NCI-H2081 treated with DMSO at 0.1 percent for 48 hours (cell line): ENCODE measurements at regions not wholly inside any gene's neighbourhood (a gene's known extent, or its start where the extent isn't known, plus 50 kb on each side); places are given as distances from the start of the nearest gene placed in this dataset.
"Not testable (repeated sequence)": the region's sequence is repeated elsewhere in the genome, so short reads cannot be mapped to it uniquely, and the experiment has no call there.

Experiments used
- DNase-seq: peaks from one replicate; lab custom pipeline; 2025; lab: John Stamatoyannopoulos, UW

DNA sequence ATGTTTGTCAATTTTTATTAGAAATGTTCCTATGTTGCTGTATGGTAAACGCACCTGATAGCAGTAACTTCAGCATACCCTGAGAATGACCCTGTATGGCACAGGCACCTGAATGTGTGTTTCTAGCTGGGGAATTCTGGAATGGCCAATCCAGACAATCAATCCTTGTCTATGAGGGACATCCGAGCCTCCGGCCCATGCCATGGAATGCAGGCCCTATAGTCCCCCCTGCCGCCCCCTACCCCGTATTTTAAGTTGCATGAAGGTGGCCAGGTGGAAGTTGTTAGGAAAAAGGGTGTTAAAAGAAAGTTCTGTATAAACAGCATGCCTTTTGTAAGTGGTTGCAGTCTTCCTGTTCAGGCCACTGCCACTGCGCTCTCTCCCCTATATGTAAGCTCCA, 595.9 kb downstream of the DSC3 start:
- DNase-seq, result no peak

DNA sequence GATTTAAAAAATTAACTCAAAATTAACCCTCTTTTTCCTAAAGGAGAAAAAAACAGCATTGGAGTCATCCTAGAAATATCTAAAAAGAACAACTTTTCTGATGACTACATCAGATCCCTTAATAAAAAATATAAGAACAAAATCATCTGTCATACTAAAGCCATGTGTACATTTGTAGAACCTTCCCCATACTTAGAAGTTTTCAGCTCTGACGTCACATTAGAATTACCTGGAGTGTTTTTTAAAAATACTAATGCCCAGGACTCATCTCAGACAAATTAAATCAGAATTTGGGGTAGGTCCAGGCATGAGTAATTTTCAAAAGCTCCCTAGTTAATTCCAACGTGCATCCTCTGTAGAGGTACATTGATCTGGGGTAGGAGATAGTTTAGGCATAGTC, 598.0 kb downstream of the DSC3 start:
- no peak for DNase-seq

DNA sequence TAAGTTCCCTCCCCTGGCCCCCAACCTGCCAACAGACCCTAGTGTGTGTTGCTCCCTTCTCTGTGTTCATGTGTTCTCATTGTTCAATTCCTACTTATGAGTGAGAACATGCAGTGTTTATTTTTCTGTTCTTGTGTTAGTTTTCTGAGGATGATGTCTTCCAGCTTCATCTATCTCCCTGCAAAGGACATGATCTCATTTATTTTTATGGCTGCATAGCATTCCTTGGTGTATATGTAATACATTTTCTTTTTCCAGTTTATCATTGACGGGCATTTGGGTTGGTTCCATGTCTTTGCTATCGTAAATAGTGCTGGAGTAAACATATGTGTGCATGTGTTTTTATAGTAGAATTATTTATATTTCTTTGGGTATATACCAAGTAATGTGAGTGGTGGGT, 602.2 kb downstream of the DSC3 start:
- DNase-seq, result no peak

DNA sequence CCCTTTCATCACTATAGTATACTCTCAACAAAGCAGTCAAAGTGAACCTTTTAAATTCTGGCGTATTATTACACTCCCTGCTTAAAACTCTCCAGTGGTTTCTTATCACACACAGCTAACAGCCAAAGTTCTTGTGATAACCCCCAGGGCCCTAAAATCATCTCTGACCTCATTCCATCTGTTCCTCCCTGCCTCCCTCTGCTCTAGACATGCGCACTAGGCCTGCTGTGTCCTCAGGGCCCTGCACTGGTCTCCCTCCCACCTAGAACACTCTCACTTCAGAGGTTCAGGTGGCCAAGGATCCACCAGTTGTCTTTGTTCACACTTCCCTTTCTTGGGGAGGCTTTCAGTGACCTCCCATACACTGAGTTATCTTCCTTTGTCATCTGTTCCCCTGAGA, 603.4 kb downstream of the DSC3 start:
- DNase-seq, result no peak

DNA sequence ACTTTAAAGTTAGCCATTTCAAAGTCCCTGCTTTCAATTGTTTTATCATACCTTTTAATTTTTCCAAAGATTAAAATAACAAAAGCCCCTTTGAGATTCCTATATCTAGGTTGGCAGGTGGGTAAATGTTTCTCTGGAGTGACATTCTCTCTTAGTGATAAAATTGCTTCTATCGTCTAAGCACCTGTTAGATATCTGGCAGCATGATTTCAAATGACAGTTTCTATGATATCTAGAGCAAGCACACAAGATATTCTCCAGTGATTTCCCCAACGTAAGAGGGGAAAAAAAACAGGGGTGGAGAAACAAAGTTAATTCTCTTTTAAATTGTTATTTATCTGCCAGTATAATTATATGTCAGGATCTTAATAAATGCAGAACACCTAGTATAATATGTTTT, 610.2 kb downstream of the DSC3 start:
- DNase-seq, result no peak

DNA sequence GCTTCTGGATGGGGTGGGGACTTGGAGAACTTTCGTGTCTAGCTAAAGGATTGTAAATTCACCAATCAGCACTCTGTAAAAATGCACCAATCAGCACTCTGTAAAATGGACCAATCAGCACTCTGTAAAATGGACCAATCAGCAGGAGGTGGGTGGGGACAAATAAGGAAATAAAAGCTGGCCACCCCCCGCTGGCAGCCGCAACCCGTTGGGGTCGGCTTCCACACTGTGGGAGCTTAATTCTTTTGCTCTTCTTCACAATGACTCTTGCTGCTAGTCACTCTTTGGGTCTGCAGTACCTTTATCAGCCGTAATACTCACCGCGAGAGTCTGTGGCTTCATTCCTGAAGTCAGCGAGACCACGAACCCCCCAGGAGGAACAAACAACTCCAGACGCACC, 623.1 kb downstream of the DSC3 start:
- DNase-seq, result not testable (repeated sequence)

DNA sequence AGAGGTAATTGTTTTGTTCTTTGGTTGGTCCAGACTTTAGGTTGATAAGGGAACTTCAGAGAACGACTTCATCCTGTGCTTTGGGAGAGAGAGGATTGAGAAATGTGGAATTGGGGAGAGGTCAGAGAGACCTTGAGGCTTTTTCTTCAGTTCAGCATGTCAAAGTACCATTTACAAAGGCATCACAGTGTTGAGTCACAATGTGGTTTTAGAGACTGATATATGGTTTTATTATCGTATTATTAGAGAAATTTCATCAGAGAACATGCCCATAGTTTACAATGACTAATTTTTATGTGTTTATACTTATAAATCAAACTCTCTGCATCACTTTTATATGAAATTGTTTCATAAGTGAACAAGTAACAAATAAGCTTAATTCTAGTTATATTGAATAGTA, 626.6 kb downstream of the DSC3 start:
- DNase-seq, result no peak

DNA sequence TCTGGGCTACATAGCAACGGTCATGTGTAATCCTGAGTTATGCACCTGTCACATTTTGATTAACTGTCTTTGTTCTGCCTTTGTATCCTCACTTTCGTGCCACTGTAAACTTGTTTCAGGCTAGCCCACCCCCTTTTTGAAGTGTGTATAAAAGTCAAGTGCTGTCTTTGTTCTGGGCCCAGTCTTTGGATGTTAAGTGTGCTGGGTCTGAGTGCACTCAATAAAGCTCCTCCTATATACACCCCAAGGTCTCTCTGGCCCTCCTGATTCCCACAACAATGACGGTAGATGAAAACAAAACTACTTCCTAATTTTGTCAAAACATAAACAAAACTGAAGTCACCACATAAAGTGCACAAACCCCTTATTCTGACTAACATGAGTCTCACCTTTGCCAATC, 633.4 kb downstream of the DSC3 start:
- no peak for DNase-seq

DNA sequence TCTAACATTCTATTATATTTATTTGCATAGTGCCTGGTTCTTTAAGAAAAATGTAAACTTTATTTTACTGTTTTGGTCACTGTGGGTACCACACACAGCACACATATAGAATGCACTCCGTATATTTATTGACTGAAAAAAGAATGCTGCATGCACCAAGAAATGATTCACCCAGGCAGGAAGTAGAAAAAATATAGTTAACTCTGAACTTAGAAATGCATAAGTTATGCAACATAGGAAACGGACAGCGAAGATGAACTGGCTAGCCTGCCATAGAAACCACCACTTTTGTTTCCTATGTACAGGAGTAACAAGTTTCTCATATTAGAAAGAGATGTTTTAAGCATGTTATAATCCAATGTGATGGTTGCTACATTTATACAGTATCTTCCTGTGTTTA, 635.8 kb downstream of the DSC3 start:
- no peak for DNase-seq

DNA sequence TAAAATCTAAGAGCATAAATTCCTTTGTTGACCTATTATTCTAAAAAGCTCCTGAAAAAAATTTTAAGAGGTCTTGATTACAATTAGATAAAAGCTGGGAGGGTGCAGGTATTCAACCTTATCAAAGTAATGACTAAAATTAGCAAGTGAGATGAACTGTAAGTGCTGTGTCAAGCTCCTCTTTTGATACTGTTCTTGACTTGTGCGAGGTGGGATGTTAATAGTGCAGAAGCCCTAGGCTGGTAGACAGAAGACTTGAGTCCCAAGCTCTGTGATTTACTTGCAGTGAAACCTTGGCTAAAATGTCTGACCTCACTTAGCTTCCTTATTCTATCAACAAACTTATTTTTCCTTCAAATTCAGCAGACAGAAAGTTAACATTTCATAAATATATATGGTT, 637.5 kb downstream of the DSC3 start:
- no peak for DNase-seq

DNA sequence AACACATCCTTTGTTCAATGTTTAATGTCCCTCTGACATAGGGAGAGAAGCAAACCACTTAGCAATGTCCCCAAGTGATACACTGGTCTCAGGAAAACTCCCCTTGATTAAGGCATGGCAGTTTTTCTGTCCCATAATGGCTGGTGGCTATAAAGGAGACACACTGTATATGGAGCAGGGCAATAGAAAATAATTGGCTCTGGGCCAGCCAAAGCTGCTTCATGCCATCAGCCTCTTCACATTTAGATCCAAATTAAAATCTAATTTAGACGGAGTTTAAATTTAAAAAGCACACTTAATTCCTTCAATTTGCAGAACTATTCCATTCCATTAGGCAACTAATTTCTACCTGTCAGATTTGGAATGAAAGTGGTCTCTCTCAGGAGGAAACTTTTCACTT, 638.1 kb downstream of the DSC3 start:
- no peak for DNase-seq

DNA sequence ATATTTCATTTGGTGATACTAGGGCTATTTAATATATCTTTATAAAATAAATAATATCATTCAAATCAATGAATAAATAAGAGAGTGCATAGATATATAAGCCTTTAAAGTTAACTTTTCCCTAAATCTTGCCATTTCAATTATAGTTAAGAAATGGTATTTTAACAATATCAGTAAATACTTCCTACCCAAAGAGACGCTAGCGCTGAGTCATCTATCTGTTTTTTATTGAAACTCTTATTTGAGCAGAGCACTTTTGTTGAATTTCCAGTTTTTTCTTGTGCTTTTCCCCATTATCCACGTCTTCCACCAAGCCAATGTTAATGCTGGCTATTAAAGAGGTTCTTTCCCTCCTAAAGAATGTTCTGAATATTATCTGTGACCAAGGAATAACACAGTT, 639.3 kb downstream of the DSC3 start:
- DNase-seq, result no peak

DNA sequence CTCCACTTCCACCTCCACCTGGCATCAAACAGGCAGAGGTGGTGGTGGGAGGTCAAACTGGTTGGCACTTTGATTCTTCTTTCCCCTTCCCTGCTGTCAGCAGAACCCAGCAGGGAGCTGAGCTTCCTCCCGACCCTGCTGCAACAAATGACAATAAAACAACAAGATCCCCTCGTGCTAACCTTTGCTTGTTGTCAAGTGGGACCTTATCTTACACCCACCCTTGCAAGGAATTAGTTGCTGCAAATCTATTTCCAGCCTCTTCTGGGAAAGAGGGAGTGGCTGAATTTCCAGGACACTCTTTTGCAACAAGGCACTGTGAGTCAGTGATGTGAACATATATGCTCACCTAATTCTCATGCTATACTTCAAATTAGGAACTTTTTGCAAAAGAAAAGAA, 655.1 kb downstream of the DSC3 start:
- DNase-seq, result no peak

DNA sequence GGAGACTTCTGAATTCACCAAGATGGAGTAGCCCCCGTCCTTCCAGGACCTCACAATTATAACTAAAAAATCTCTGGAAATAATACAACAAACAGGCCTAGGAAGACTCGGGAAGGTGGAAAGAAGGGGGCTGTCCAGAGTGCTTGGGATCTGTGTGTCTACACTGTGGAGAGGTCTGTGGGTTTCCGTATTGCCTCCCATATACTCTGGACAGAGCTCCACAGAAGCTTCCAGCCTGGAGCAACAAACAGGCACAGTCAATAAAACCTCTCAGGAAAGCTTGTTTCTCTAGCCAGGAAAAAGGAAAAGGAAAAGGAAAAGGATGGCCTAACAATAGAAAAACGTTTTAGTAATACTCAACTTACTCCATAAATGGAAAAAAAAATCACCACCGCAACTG, 655.9 kb downstream of the DSC3 start:
- no peak for DNase-seq

DNA sequence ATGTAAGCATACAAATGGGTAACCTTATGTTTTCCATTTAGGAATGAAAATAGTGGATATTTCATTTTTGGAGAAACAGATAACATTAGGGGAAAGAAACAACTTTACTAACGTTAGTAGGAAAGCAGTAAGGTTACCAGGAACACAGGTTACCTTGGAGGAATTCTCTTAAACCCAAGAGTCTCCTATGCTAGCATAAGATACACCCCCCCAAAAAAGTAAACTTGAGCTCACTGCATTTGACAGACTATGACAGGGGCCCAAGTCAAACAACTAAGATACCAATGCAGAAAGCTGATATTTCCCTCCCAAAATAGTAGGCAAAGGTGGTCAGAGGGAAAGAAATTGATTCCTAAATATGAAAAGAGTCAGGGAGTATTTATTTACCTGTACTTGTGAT, 656.9 kb downstream of the DSC3 start:
- DNase-seq, result no peak

DNA sequence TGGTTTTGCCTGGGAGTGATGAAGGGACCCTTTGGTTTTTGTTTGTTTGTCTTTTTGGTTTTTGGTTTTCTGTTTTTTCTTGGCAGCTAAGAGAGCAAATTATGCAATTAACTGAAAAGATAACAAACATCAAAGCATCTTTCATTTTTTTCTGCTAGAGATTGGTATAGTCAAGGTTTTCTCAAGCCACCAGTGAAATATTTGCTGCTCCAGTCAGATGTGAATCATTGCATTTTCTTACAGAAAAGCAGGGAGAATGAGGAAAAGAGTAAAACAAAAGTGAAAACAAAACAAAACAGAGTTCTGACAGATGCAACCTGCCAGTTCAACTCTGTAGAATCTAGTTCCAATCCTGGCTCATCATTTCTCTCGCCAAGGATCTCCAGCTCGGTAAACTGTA, 660.7 kb downstream of the DSC3 start:
- no peak for DNase-seq

DNA sequence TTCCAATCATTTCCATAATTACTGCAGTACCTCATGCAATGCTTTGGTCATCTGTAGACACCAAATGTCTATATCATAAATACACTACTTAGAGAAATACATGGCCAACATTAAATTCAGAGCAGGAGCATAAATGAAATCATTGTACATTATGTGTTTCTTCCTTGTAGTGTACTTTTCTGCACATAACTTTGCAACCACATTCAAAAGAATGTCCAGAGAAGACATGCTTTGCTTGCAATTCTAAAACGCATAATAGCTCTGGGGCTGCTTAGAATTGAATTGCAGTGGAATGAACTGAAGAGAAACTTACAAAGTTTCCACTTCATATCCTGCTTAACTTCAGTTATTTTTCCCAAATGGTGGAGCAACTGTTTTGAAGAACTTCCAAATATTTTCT, 664.4 kb downstream of the DSC3 start:
- DNase-seq, result no peak

DNA sequence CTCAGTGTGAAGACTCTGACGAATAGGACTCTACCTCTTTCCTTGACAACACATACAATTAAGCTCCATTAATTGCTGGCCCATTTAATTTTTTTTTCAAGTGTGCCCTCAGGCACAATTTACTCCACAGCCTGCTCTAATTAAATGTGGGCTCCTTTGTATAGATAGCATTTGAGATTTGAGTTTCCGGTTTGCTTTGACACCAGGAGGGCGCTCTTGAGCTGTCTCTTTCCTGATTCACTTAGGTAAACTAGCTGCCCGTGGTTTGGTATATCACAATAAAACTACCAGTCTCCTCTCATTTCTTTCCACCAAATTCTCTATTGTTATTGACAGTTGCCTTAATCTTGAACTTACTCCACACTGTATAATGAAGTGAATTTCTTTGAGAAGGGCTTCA, 666.0 kb downstream of the DSC3 start:
- no peak for DNase-seq

DNA sequence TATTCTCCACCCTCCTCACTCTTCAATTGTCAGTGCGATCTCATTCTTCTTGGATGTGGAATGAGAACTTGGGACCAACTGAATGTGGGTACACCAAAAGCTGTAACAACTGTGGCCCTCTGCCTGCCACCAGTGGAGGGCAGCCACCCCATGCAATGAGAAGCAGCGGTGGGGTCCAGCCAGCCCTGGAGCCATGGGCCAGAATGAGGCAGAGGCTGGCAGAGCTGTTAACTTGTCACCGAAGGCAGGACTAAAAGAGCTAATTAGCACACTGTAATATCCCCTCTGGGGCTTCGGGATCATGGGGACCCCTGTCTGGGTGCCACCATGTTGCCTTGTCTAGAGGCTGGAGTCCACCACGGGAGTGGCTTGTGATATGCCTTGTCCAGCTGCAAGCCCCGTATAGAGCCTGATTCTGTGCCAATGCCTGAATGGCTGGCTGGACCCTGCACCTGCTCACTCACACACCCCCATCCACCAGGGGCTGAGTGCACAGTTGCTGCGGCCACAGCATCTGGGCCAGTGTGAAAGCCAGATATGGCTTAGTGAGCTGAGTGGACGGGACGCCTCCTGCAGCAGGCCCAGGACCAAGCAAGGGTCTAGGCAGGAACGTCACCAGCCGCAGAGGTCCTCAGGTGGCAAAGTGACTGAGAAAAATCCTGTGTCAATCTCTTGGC, 680.5 kb downstream of the DSC3 start:
- DNase-seq, result no peak

DNA sequence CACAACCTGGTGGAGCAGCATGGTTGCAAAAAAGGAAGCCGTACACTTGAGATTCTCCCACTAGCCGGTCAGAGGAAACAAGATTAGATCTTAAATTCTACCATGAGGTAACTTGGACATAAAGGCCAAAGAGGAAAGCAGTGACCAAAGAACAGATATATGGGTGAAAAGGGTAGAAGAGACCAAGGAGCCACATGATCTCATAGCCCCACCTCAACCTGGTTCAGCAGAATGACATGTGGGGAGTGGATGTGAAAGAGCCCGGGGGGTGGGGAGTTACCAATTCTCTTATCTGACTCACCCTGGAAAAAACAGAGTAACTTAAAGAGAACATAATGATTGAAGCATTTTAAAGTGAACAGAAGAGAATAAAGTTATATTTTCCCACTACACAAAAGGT, 683.0 kb downstream of the DSC3 start:
- no peak for DNase-seq

DNA sequence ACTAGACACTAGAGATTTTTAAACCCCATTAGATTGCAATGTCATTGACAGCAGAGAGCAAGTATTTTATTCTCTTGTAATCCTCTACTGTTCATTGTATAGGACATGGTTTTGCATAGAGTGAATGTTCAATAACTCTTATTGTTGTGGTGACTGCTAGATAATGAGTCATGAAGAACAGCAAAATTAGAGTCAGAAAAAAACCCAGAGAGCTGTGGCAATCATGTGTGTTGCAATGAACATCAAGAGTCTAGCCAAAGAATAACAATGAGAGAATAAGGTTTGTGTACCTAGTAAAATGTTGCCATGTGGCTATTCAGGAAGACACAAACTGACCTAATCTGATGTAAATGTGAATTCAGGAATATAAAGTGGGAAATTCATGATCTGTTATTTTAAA, 684.0 kb downstream of the DSC3 start:
- DNase-seq, result no peak

DNA sequence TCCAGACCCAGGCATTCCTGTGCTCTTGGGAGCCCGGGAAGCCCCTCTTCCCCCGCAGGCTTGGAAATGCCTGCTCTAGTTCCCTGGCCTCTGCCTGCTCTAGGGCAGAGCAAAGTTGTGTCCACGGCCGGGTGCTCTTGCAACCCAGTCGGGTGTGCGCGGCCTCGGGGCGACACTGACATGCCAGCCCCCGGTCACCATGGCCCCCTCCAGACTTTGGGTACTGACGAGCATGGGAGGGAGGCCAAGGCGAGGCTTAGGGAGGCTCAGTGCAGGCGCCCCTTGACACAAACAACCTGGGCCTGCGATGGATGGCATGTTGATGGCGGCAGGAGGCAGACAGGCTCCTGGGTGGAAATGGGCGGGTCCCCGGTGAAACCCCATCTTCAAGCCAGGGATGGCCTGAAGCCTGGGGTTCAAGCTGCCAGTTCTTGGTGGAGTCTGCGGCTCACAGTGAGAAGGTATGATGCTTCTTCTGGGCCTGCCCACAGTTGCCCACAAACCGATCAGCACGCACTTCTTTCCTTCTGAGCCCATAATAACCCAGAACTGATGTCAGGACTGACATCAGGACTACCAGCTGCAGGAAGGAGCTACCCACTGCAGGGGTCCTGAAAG, 689.9 kb downstream of the DSC3 start:
- DNase-seq, result no peak

DNA sequence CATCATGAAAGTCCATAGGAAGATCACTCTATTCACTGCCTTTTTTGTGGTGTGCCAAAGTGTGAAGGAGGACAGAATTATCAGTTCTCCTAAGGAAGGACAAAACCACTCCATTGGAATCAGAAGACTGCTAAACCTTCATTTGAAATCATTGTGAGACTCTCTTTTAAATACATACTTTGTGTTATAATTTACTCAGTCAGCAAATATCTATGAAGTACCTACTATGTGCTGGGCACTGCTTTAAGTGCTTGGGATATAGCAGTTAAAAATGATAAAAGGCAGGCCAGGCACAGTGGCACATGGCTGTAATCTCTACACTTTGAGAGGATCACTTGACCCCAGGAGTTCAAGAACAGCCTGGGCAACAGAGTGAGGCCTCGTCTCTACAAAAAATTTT, 692.3 kb downstream of the DSC3 start:
- DNase-seq, result no peak

DNA sequence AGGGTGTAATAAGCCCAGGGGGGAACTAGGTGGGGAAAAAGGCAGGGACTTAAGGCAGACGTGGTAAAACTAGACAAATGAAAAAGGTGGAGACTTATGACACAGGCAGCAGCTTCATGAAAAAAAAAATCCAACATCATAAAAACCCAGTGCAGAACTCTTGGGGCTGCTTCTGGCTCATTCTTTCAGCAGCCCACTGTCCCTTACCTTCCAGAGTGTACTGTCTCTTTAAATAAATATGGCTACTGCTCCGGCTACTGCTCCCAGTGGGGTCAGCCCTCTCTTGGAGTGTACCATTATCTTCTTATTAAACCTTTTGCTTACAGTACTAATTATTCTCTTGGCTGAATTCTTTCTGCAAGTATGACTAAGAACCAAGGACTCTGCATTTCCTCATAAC, 699.5 kb downstream of the DSC3 start:
- DNase-seq, result no peak
